ENCODE measurements at regions not wholly inside any gene's neighbourhood (a gene's known extent, or its start where the extent isn't known, plus 50 kb on each side); places are given as distances from the start of the nearest gene placed in this dataset.

GRCh38 chr7:131111792-131112191 lies 215.9 kb upstream of the MKLN1 start:
- TF ChIP-seq POLR2A (IDR thresholded peaks at IDR 0.05) (no peak), CTCF (IDR thresholded peaks at IDR 0.05) (no peak)
